HepG2 (cell line): ENCODE measurements at regions not wholly inside any gene's neighbourhood (a gene's known extent, or its start where the extent isn't known, plus 50 kb on each side); places are given as distances from the start of the nearest gene placed in this dataset.

Source experiments
- ATAC-seq: fragments of 200-7000 bp; cut with Tn5 transposase; 3 replicates; pipeline ENCODE4 v1.9.1; 2020; ENCODE audit warnings: mild to moderate bottlenecking, moderate library complexity
- BruUV-seq: library from RNA; stranded (reverse); fragments of 400-500 nt; replicated peaks from 2 replicates; lab custom pipeline; 2021; lab: Mats Ljungman, UMichigan
- CTCF ChIA-PET: fragments of 300-600 bp; formaldehyde crosslinking; extraction: SDS; loops from one replicate; lab custom pipeline; 2021; ENCODE audit warnings: low total read pairs, inconsistent platforms, low intra/inter-chr PET ratio; lab: Yijun Ruan, JAX
- POLR2A ChIA-PET: fragments of 350-600 bp; sonication (Branson Sonifier 250); formaldehyde crosslinking; loops from one replicate; lab custom pipeline; 2020; ENCODE audit warnings: antibody characterized with exemption, inconsistent platforms; lab: Yijun Ruan, JAX
- DNase-seq: peaks from one replicate; pipeline ENCODE4 v3.0.0-alpha.2; 2015; ENCODE audit warnings: low spot score
- FAIRE-seq: peaks from 3 replicates; lab custom pipeline; 2011; peaks lifted over from hg19 to GRCh38; lab: Jason Lieb, UNC
- H2AFZ ChIP-seq: one replicate; pipeline ENCODE4 v1.6.1; 2011; ENCODE audit warnings: low read length, inconsistent platforms
- H3K27ac ChIP-seq: fragments of 300-600 bp; 3 replicates; pipeline ENCODE4 v1.8.0; 2011; ENCODE audit warnings: mixed run types, mild to moderate bottlenecking, mixed read lengths, low read length, inconsistent platforms; ENCODE audit not compliant: insufficient read depth; ENCODE audit errors: extremely low read length
- H3K27me3 ChIP-seq, 2 experiments: fragments of 200-600 bp in 1 of 2; 2 replicates in 1 of 2; 3 replicates in 1 of 2; pipeline versions ENCODE4 v1.6.0 to v1.8.0; 2011; ENCODE audit warnings: low read length in 2 of 2, mild to moderate bottlenecking in 2 of 2, moderate library complexity in 2 of 2, inconsistent platforms in 1 of 2; ENCODE audit not compliant: insufficient read depth in 2 of 2, control insufficient read depth in 1 of 2
- H3K36me3 ChIP-seq, 2 experiments: fragments of 200-600 bp in 1 of 2; replicated peaks in 1 of 2; 2 replicates in 1 of 2; 3 replicates in 1 of 2; pipeline versions ENCODE4 v1.5.1 to v1.8.0; 2011; ENCODE audit warnings: low read length in 2 of 2, inconsistent platforms in 1 of 2; ENCODE audit not compliant: insufficient read depth in 2 of 2, control insufficient read depth in 1 of 2
- H3K4me1 ChIP-seq: 2 replicates; pipeline ENCODE4 v1.5.1; 2012; ENCODE audit warnings: low read length, inconsistent platforms; ENCODE audit not compliant: insufficient read depth
- H3K4me2 ChIP-seq: 2 replicates; pipeline ENCODE4 v1.6.0; 2011; ENCODE audit warnings: low read depth, low read length, inconsistent platforms
- H3K4me3 ChIP-seq, 3 experiments: fragments of 200-600 bp in 1 of 3; sonication (generic), shearing (Covaris generic) in 1 of 3; replicated peaks in 1 of 3; 2 replicates each; pipeline ENCODE4 v1.5.1; 2011 to 2016; ENCODE audit warnings: low read length in 3 of 3, inconsistent platforms in 2 of 3, low read depth in 2 of 3, mild to moderate bottlenecking in 2 of 3, control low read depth in 1 of 3, mixed read lengths in 1 of 3; ENCODE audit not compliant: insufficient read depth in 1 of 3
- H3K79me2 ChIP-seq: one replicate; pipeline ENCODE4 v1.6.1; 2011; ENCODE audit warnings: low read length, inconsistent platforms; ENCODE audit not compliant: insufficient read depth
- H3K9ac ChIP-seq: 2 replicates; pipeline ENCODE4 v1.6.0; 2011; ENCODE audit warnings: mild to moderate bottlenecking, low read depth, low read length, inconsistent platforms; ENCODE audit not compliant: insufficient read depth
- H3K9me3 ChIP-seq: 2 replicates; pipeline ENCODE4 v1.5.1; 2012; ENCODE audit warnings: mild to moderate bottlenecking, low read length
- H4K20me1 ChIP-seq: 2 replicates; pipeline ENCODE4 v1.6.0; 2011; ENCODE audit warnings: inconsistent platforms, mild to moderate bottlenecking, low read length, moderate library complexity; ENCODE audit not compliant: insufficient read depth
- CEBPG ChIP-seq: IDR thresholded peaks from 2 replicates; pipeline ENCODE4 v1.6.1; 2016
- DNMT1 ChIP-seq: sonication (generic); formaldehyde crosslinking; IDR thresholded peaks from 2 replicates; pipeline ENCODE4 v1.5.1; 2020; ENCODE audit warnings: mild to moderate bottlenecking, missing genetic modification reagents
- GTF3A ChIP-seq: sonication (generic); formaldehyde crosslinking; conservative IDR thresholded peaks from 2 replicates; pipeline ENCODE4 v1.4.0; 2020; ENCODE audit warnings: mild to moderate bottlenecking, missing genetic modification reagents
- KDM6A ChIP-seq: IDR thresholded peaks from 2 replicates; pipeline ENCODE4 v1.6.1; 2016; ENCODE audit warnings: low read depth
- MATR3 ChIP-seq: sonication (generic); formaldehyde crosslinking; IDR thresholded peaks from 2 replicates; pipeline ENCODE4 v1.4.0; 2020; ENCODE audit warnings: missing genetic modification reagents
- NR2F6 ChIP-seq, 2 experiments: IDR thresholded peaks; 2 replicates each; pipeline ENCODE4 v1.6.1; 2016; ENCODE audit warnings: antibody characterized with exemption in 1 of 2, mild to moderate bottlenecking in 1 of 2
- ZNF180 ChIP-seq: sonication (generic); formaldehyde crosslinking; IDR thresholded peaks from 2 replicates; pipeline ENCODE4 v1.4.0; 2020; ENCODE audit warnings: low read depth, missing genetic modification reagents, borderline replicate concordance
- ZNF317 ChIP-seq: sonication (generic); formaldehyde crosslinking; IDR thresholded peaks from 2 replicates; pipeline ENCODE4 v1.5.0; 2020; ENCODE audit warnings: mild to moderate bottlenecking, missing genetic modification reagents
- ZNF343 ChIP-seq: sonication (generic); formaldehyde crosslinking; IDR thresholded peaks from 2 replicates; pipeline ENCODE4 v1.4.0; 2020; ENCODE audit warnings: mild to moderate bottlenecking, missing genetic modification reagents
- ZNF569 ChIP-seq: sonication (generic); formaldehyde crosslinking; IDR thresholded peaks from 2 replicates; pipeline ENCODE4 v1.5.0; 2020; ENCODE audit warnings: mild to moderate bottlenecking, missing genetic modification reagents, moderate library complexity, borderline replicate concordance
- ZNF589 ChIP-seq: sonication (generic); formaldehyde crosslinking; conservative IDR thresholded peaks from 2 replicates; pipeline ENCODE4 v1.8.0; 2022; ENCODE audit warnings: mild to moderate bottlenecking, moderate library complexity, missing genetic modification reagents
- ZNF841 ChIP-seq: sonication (generic); formaldehyde crosslinking; IDR thresholded peaks from 2 replicates; pipeline ENCODE4 v1.8.1; 2023; ENCODE audit warnings: missing genetic modification reagents, borderline replicate concordance
- WGBS: methylation state at CpG from one replicate; pipeline ENCODE4 v1.1.6; 2017; ENCODE audit warnings: low lambda C conversion rate; 5-methylcytosine and 5-hydroxymethylcytosine counted together
- in situ Hi-C: cut with HindIII; loops from 2 replicates; pipeline ENCODE4 v1.10.0; 2017; ENCODE audit warnings: low pct_unique_long_range_greater_than_20kb; ENCODE audit not compliant: extremely low pct_ligation_motif_present
- intact Hi-C: fragments of 100-400 bp; cut with micrococcal nuclease; formaldehyde crosslinking; loops from one replicate; pipeline ENCODE4 v1.10.0; 2022; ENCODE audit not compliant: unreplicated experiment
- TF ChIP-seq, protein P1 (sequence below): sonication (generic); formaldehyde crosslinking; IDR thresholded peaks from 2 replicates; pipeline ENCODE4 v1.5.0; 2020; ENCODE audit warnings: missing genetic modification reagents
- TF ChIP-seq, protein P2 (sequence below): sonication (generic); formaldehyde crosslinking; IDR thresholded peaks from 2 replicates; pipeline ENCODE4 v1.4.0; 2020; ENCODE audit warnings: missing genetic modification reagents, borderline replicate concordance
- TF ChIP-seq, protein P3 (sequence below): sonication (generic); formaldehyde crosslinking; IDR thresholded peaks from 2 replicates; pipeline ENCODE4; 2020; ENCODE audit warnings: missing genetic modification reagents, mild to moderate bottlenecking, borderline replicate concordance

DNA sequence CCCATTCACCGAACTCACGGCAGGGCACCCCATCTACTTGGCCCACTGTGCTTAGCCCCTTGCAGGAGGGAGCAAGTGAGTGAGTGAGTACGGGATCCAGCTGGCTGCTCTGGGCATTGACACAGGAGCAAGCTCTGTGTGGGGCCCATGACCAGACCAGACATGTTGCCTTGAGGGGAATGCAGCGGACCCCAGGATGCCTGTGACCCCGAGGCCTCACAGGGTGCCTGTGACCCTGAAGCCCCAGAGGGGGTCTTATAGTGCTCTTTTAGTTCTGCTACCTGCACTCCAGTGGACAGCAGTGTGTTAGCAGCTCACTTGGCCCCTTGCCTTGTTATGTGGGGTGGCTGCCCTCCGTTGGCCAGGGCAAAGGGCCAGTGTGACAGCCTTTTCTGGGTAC lies 255.8 kb downstream of the ETNK1 start (continued):
- no peak for TF ChIP-seq GTF3A (CRISPR knock-in tag)
- no peak for TF ChIP-seq ZNF569 (CRISPR knock-in tag)
- TF ChIP-seq, protein P1, sequence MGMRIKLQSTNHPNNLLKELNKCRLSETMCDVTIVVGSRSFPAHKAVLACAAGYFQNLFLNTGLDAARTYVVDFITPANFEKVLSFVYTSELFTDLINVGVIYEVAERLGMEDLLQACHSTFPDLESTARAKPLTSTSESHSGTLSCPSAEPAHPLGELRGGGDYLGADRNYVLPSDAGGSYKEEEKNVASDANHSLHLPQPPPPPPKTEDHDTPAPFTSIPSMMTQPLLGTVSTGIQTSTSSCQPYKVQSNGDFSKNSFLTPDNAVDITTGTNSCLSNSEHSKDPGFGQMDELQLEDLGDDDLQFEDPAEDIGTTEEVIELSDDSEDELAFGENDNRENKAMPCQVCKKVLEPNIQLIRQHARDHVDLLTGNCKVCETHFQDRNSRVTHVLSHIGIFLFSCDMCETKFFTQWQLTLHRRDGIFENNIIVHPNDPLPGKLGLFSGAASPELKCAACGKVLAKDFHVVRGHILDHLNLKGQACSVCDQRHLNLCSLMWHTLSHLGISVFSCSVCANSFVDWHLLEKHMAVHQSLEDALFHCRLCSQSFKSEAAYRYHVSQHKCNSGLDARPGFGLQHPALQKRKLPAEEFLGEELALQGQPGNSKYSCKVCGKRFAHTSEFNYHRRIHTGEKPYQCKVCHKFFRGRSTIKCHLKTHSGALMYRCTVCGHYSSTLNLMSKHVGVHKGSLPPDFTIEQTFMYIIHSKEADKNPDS: no peak
- TF ChIP-seq KDM6A (CRISPR knock-in tag): no peak
- no peak for TF ChIP-seq NR2F6 (IDR thresholded peaks at IDR 0.05)
- TF ChIP-seq NR2F6 (CRISPR knock-in tag; IDR thresholded peaks at IDR 0.05): no peak
- no peak for TF ChIP-seq ZNF180 (CRISPR knock-in tag)
- TF ChIP-seq DNMT1 (CRISPR knock-in tag): no peak
- TF ChIP-seq ZNF343 (CRISPR knock-in tag): no peak
- TF ChIP-seq ZNF841 (CRISPR knock-in tag): no peak

DNA sequence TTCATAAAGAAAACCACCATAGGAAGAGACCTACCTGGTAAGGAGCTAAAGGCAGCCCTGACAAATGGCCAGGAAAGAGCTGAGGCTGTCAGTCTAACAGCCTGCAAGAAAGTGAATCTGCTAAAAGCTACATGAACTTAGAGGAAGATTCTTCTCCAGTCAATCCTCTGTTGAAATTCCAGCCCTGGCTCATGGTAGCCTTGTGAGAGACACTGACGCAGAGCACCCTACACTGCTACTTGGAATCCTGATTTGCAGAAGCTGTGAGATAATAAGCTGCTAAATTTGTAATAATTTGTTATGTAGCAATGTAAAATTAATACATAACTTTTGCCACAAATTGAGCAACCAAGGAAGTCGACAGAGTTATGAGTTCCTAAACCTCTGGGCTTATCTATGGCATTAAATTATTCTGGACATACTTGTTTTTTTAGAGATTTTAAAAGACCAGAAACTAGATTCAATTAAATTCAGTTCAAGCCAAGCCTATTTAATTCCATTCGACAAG lies 257.0 kb downstream of the ETNK1 start:
- no peaks in the 10 kb centered on the region for H3K79me2 ChIP-seq
- H2AFZ ChIP-seq: no peak overlapping the region
- DNase-seq (no peak), ATAC-seq (no peak), FAIRE-seq (no peak)
- H3K36me3 ChIP-seq: no peaks in the 10 kb centered on the region
- no peak overlapping the region for H3K27ac ChIP-seq
- POLR2A ChIA-PET: no interaction called here
- H3K4me2 ChIP-seq: no peak overlapping the region
- in situ Hi-C loops (no loop called here), intact Hi-C loops (no loop called here)
- 7% methylated on average over 3 of the region's 3 CpGs for WGBS
- H3K9me3 ChIP-seq: no peaks in the 10 kb centered on the region
- CTCF ChIA-PET: no interaction called here
- no peaks in the 10 kb centered on the region for H4K20me1 ChIP-seq
- no peak overlapping the region for H3K4me3 ChIP-seq
- no peak overlapping the region for H3K9ac ChIP-seq
- H3K27me3 ChIP-seq: no peaks in the 10 kb centered on the region; a peak in 1 of 5 replicates
- H3K4me1 ChIP-seq: no peaks in the 10 kb centered on the region
- no TSS peak for BruUV-seq
- TF ChIP-seq CEBPG (no peak), ZNF317 (CRISPR knock-in tag) (no peak), ZNF589 (CRISPR knock-in tag) (no peak), MATR3 (CRISPR knock-in tag) (no peak)
- TF ChIP-seq, protein P2, sequence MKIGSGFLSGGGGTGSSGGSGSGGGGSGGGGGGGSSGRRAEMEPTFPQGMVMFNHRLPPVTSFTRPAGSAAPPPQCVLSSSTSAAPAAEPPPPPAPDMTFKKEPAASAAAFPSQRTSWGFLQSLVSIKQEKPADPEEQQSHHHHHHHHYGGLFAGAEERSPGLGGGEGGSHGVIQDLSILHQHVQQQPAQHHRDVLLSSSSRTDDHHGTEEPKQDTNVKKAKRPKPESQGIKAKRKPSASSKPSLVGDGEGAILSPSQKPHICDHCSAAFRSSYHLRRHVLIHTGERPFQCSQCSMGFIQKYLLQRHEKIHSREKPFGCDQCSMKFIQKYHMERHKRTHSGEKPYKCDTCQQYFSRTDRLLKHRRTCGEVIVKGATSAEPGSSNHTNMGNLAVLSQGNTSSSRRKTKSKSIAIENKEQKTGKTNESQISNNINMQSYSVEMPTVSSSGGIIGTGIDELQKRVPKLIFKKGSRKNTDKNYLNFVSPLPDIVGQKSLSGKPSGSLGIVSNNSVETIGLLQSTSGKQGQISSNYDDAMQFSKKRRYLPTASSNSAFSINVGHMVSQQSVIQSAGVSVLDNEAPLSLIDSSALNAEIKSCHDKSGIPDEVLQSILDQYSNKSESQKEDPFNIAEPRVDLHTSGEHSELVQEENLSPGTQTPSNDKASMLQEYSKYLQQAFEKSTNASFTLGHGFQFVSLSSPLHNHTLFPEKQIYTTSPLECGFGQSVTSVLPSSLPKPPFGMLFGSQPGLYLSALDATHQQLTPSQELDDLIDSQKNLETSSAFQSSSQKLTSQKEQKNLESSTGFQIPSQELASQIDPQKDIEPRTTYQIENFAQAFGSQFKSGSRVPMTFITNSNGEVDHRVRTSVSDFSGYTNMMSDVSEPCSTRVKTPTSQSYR (CRISPR knock-in tag): no peak
- TF ChIP-seq, protein P3, sequence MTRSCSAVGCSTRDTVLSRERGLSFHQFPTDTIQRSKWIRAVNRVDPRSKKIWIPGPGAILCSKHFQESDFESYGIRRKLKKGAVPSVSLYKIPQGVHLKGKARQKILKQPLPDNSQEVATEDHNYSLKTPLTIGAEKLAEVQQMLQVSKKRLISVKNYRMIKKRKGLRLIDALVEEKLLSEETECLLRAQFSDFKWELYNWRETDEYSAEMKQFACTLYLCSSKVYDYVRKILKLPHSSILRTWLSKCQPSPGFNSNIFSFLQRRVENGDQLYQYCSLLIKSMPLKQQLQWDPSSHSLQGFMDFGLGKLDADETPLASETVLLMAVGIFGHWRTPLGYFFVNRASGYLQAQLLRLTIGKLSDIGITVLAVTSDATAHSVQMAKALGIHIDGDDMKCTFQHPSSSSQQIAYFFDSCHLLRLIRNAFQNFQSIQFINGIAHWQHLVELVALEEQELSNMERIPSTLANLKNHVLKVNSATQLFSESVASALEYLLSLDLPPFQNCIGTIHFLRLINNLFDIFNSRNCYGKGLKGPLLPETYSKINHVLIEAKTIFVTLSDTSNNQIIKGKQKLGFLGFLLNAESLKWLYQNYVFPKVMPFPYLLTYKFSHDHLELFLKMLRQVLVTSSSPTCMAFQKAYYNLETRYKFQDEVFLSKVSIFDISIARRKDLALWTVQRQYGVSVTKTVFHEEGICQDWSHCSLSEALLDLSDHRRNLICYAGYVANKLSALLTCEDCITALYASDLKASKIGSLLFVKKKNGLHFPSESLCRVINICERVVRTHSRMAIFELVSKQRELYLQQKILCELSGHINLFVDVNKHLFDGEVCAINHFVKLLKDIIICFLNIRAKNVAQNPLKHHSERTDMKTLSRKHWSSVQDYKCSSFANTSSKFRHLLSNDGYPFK (CRISPR knock-in tag): no peak
